Esophagus muscularis mucosa (tissue), 4 donors: ENCODE measurements at regions not wholly inside any gene's neighbourhood (a gene's known extent, or its start where the extent isn't known, plus 50 kb on each side); places are given as distances from the start of the nearest gene placed in this dataset.

ENCODE experiments used
- DNase-seq: peaks from one replicate; pipeline ENCODE4 v3.0.0-alpha.2; 2017; ENCODE audit errors: extremely low spot score
- H3K27ac ChIP-seq, 4 donors: fragments of 200-600 bp; sonication (generic); replicated peaks in 1 of 4; 1 replicate in 3 of 4; 2 replicates in 1 of 4; pipeline ENCODE4 v1.5.1; 2016 to 2019; ENCODE audit warnings: mild to moderate bottlenecking in 1 of 4
- H3K27me3 ChIP-seq, 4 donors: fragments of 200-600 bp; sonication (generic); one replicate each; pipeline versions ENCODE4 v1.5.1 to v1.6.0; 2016 to 2019
- H3K36me3 ChIP-seq, 4 donors: fragments of 200-600 bp; sonication (generic); one replicate each; pipeline ENCODE4 v1.5.1; 2016 to 2019
- H3K4me1 ChIP-seq, 4 donors: fragments of 200-600 bp; sonication (generic); one replicate each; pipeline ENCODE4 v1.5.1; 2016 to 2019
- H3K4me3 ChIP-seq, 4 donors: fragments of 200-600 bp; sonication (generic); 1 replicate in 2 of 4; 2 replicates in 2 of 4; pipeline ENCODE4 v1.5.1; 2016 to 2019; ENCODE audit warnings: mild to moderate bottlenecking in 4 of 4, moderate library complexity in 1 of 4
- H3K9me3 ChIP-seq, 4 donors: fragments of 200-600 bp; sonication (generic); 1 replicate in 3 of 4; 2 replicates in 1 of 4; pipeline ENCODE4 v1.5.1; 2016 to 2019
- EP300 ChIP-seq: sonication (generic); formaldehyde crosslinking; IDR thresholded peaks from one replicate; pipeline ENCODE4 v1.6.1; 2017; ENCODE audit warnings: antibody characterized with exemption
- POLR2A ChIP-seq: fragments of 450-650 bp; IDR thresholded peaks from one replicate; pipeline ENCODE4 v1.6.1; 2017; ENCODE audit warnings: antibody characterized with exemption, moderate library complexity, mild to moderate bottlenecking, low read depth
- POLR2AphosphoS5 ChIP-seq, 2 donors: sonication (generic); formaldehyde crosslinking; IDR thresholded peaks; one replicate each; pipeline ENCODE4 v1.6.1; 2017; ENCODE audit warnings: antibody characterized with exemption in 2 of 2
- WGBS: methylation state at CpG from one replicate; pipeline ENCODE4 v1.1.5; 2018; 5-methylcytosine and 5-hydroxymethylcytosine counted together
- intact Hi-C: fragments of 100-400 bp; cut with DNase I; formaldehyde crosslinking; loops from one replicate; pipeline ENCODE4 v1.15.1; 2023
- TF ChIP-seq, protein P1 (sequence below), 3 experiments: fragments of 200-600 bp in 2 of 3; fragments of 450-650 bp in 1 of 3; sonication (generic) in 2 of 3; IDR thresholded peaks; one replicate each; pipeline ENCODE4 v1.5.1; 2017 to 2019; ENCODE audit warnings: antibody characterized with exemption in 3 of 3, mild to moderate bottlenecking in 2 of 3, moderate library complexity in 1 of 3

DNA sequence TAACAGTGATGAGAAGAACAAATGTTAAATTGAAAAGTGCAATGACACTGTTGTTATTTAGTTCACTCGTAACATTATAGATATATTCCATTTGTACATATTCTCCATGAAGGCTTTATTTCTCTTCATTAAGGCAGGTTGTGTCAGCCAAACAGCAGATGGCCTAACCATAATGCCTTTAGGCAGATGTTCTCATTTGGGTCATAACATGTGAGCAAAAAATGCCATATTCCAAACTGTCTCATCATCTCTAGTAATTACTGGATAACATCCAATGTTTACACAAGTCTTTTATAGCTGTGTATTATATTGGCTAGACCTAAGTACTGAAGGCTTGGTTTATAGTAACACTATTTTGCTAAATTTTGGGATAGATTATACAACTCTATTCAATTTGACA is 87.2 kb upstream of the CHODL start:
- H3K36me3 ChIP-seq = no peaks in the 10 kb centered on the region
- no peak overlapping the region for H3K4me3 ChIP-seq
- H3K27me3 ChIP-seq = no peaks in the 10 kb centered on the region
- no peak overlapping the region for H3K27ac ChIP-seq
- no peak for DNase-seq
- H3K4me1 ChIP-seq = no peaks in the 10 kb centered on the region
- no peaks in the 10 kb centered on the region for H3K9me3 ChIP-seq
- TF ChIP-seq POLR2A = no peak
- no peak for TF ChIP-seq POLR2AphosphoS5 (IDR thresholded peaks at IDR 0.05)
- TF ChIP-seq, protein P1, sequence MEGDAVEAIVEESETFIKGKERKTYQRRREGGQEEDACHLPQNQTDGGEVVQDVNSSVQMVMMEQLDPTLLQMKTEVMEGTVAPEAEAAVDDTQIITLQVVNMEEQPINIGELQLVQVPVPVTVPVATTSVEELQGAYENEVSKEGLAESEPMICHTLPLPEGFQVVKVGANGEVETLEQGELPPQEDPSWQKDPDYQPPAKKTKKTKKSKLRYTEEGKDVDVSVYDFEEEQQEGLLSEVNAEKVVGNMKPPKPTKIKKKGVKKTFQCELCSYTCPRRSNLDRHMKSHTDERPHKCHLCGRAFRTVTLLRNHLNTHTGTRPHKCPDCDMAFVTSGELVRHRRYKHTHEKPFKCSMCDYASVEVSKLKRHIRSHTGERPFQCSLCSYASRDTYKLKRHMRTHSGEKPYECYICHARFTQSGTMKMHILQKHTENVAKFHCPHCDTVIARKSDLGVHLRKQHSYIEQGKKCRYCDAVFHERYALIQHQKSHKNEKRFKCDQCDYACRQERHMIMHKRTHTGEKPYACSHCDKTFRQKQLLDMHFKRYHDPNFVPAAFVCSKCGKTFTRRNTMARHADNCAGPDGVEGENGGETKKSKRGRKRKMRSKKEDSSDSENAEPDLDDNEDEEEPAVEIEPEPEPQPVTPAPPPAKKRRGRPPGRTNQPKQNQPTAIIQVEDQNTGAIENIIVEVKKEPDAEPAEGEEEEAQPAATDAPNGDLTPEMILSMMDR (IDR thresholded peaks at IDR 0.05) = no peak
- no peak for TF ChIP-seq EP300
- 72% methylated on average over 1 of the region's 1 CpG for WGBS
- intact Hi-C loops = no loop called here

GRCh38 chr21:18155508-18156193 is 89.0 kb upstream of the CHODL start:
- WGBS = 66% methylated on average over 5 of the region's 5 CpGs

GRCh38 chr21:18153063-18153462 is 91.6 kb upstream of the CHODL start:
- TF ChIP-seq POLR2AphosphoS5 (IDR thresholded peaks at IDR 0.05) = no peak
- no peak for TF ChIP-seq POLR2A
- TF ChIP-seq, protein P1 (IDR thresholded peaks at IDR 0.05) = no peak
- TF ChIP-seq EP300 = no peak
- Histone ChIP-seq H3K27ac (no peak overlapping the region), H3K27me3 (no peaks in the 10 kb centered on the region), H3K9me3 (no peaks in the 10 kb centered on the region), H3K4me3 (no peak overlapping the region), H3K4me1 (no peaks in the 10 kb centered on the region), H3K36me3 (no peaks in the 10 kb centered on the region)
- intact Hi-C loops = no loop called here
- no peak for DNase-seq
- 60% methylated on average over 2 of the region's 2 CpGs for WGBS

More at GRCh38 chr21:18155508-18156193, 89.0 kb upstream of the CHODL start:
- Histone ChIP-seq H3K36me3 (no peaks in the 10 kb centered on the region), H3K4me3 (no peak overlapping the region), H3K9me3 (no peaks in the 10 kb centered on the region), H3K4me1 (no peaks in the 10 kb centered on the region), H3K27me3 (no peaks in the 10 kb centered on the region), H3K27ac (no peak overlapping the region)
- TF ChIP-seq POLR2AphosphoS5 (IDR thresholded peaks at IDR 0.05) = no peak
- TF ChIP-seq EP300 = no peak
- no peak for TF ChIP-seq POLR2A
- TF ChIP-seq, protein P1 (IDR thresholded peaks at IDR 0.05) = no peak
- no peak for DNase-seq
- intact Hi-C loops = no loop called here

DNA sequence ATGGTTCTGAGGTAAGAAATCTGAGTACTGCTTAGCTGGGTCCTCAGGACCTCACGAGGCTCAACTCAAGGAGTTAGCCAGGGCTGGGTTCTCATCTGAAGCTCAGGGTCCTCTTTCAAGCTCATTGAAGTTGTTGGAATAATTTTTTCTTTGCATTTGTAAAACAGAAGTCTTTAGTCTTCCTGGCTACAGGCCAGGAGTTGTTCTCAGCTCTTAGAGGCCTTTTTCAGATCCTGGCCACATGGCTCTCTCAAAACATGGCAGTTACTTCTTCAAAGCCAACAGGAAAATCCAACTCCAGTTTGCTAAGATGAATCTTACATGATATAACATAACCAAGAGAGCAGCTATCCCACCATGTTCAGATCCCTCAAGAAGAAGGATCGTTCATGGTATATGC is 92.3 kb upstream of the CHODL start:
- no peaks in the 10 kb centered on the region for H3K4me1 ChIP-seq
- H3K27me3 ChIP-seq = no peaks in the 10 kb centered on the region
- H3K36me3 ChIP-seq = no peaks in the 10 kb centered on the region
- no peaks in the 10 kb centered on the region for H3K9me3 ChIP-seq
- intact Hi-C loops = no loop called here
- no peak overlapping the region for H3K4me3 ChIP-seq
- WGBS = 77% methylated on average over 2 of the region's 2 CpGs
- DNase-seq = no peak
- H3K27ac ChIP-seq = no peak overlapping the region
- no peak for TF ChIP-seq POLR2A
- TF ChIP-seq, protein P1 (IDR thresholded peaks at IDR 0.05) = no peak
- TF ChIP-seq POLR2AphosphoS5 (IDR thresholded peaks at IDR 0.05) = no peak
- TF ChIP-seq EP300 = no peak

DNA sequence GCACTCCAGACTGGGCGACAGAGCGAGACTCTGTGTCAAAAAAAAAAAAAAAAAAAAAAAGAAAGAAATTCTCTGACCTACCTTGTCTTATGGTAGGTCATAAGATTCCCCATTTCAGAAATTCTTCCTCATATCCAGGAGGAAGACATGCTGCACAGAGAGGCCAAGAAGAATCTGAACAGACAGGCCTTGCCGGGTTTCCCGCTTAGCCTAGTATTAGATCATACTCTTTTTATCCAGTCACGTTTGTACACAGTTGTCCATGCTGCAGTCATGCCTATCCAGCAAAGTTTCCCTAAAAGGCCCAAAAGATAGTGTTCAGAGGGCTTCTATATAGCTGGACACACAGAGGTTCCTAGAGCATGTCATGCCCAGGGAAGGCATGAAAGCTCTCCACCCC is 93.6 kb upstream of the CHODL start:
- no peaks in the 10 kb centered on the region for H3K9me3 ChIP-seq
- H3K4me3 ChIP-seq = no peak overlapping the region
- H3K27me3 ChIP-seq = no peaks in the 10 kb centered on the region
- intact Hi-C loops = no loop called here
- no peak overlapping the region for H3K27ac ChIP-seq
- WGBS = 100% methylated on average over 5 of the region's 5 CpGs
- no peaks in the 10 kb centered on the region for H3K36me3 ChIP-seq
- DNase-seq = no peak
- TF ChIP-seq, protein P1 (IDR thresholded peaks at IDR 0.05) = no peak
- TF ChIP-seq POLR2AphosphoS5 (IDR thresholded peaks at IDR 0.05) (no peak), POLR2A (no peak)
- H3K4me1 ChIP-seq = no peaks in the 10 kb centered on the region
